K562 (cell line): ENCODE measurements at regions not wholly inside any gene's neighbourhood (a gene's known extent, or its start where the extent isn't known, plus 50 kb on each side); places are given as distances from the start of the nearest gene placed in this dataset.

ENCODE experiments used
- EP400 ChIP-seq: fragments of 450-650 bp; IDR thresholded peaks from 2 replicates; pipeline ENCODE4 v1.6.1; 2017; ENCODE audit warnings: antibody characterized with exemption, mild to moderate bottlenecking, moderate library complexity
- NR2C2 ChIP-seq, 2 experiments: fragments of 200-800 bp in 1 of 2; sonication (Bioruptor generic) in 1 of 2; sonication (generic) in 1 of 2; formaldehyde crosslinking in 1 of 2; IDR thresholded peaks; 2 replicates each; pipeline versions ENCODE4 v1.6.1 to v1.8.0; 2016 to 2022; ENCODE audit warnings: mild to moderate bottlenecking in 1 of 2, missing compliant biosample characterization in 1 of 2, missing genetic modification characterization in 1 of 2, missing genetic modification reagents in 1 of 2
- TF ChIP-seq, protein P1 (sequence below): fragments of 450-650 bp; IDR thresholded peaks from one replicate; pipeline ENCODE4 v1.6.1; 2018; ENCODE audit warnings: mild to moderate bottlenecking, moderate library complexity; ENCODE audit not compliant: partially characterized antibody
- TF ChIP-seq, protein P2 (sequence below), 3 experiments: IDR thresholded peaks in 2 of 3; conservative IDR thresholded peaks in 1 of 3; 2 replicates each; pipeline ENCODE4 v1.5.1; 2011 to 2012; ENCODE audit warnings: low read length in 3 of 3, mild to moderate bottlenecking in 3 of 3, control low read depth in 2 of 3, improper control_type of control experiment in 1 of 3, inconsistent platforms in 1 of 3, low read depth in 1 of 3, mixed read lengths in 1 of 3, moderate library complexity in 1 of 3; ENCODE audit not compliant: insufficient read depth in 2 of 3
- TF ChIP-seq, protein P3 (sequence below): fragments of 450-650 bp; IDR thresholded peaks from 2 replicates; pipeline ENCODE4 v1.6.1; 2017; ENCODE audit warnings: antibody characterized with exemption, mild to moderate bottlenecking

DNA sequence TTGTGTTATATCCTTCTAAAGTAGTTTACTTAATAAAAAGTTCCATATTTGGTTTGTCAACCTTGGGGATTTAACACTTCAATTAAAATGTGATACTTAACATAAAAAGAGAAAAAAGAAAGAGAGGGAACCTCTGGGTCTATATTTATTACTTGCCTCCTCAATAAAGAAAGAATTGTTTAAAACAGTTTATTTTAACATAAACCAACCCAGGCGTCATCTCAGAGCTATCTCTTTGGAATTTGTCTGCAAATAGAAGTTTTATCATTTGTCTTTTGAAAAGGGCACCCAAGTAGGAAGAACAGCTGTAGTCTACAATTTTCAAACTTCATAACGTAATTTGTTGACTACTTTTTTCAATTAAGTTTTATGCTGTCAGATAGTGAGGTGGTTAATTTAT is 364.1 kb downstream of the KCNJ2 start (continued):
- TF ChIP-seq, protein P1, sequence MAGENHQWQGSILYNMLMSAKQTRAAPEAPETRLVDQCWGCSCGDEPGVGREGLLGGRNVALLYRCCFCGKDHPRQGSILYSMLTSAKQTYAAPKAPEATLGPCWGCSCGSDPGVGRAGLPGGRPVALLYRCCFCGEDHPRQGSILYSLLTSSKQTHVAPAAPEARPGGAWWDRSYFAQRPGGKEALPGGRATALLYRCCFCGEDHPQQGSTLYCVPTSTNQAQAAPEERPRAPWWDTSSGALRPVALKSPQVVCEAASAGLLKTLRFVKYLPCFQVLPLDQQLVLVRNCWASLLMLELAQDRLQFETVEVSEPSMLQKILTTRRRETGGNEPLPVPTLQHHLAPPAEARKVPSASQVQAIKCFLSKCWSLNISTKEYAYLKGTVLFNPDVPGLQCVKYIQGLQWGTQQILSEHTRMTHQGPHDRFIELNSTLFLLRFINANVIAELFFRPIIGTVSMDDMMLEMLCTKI, result no peak
- TF ChIP-seq, protein P2, sequence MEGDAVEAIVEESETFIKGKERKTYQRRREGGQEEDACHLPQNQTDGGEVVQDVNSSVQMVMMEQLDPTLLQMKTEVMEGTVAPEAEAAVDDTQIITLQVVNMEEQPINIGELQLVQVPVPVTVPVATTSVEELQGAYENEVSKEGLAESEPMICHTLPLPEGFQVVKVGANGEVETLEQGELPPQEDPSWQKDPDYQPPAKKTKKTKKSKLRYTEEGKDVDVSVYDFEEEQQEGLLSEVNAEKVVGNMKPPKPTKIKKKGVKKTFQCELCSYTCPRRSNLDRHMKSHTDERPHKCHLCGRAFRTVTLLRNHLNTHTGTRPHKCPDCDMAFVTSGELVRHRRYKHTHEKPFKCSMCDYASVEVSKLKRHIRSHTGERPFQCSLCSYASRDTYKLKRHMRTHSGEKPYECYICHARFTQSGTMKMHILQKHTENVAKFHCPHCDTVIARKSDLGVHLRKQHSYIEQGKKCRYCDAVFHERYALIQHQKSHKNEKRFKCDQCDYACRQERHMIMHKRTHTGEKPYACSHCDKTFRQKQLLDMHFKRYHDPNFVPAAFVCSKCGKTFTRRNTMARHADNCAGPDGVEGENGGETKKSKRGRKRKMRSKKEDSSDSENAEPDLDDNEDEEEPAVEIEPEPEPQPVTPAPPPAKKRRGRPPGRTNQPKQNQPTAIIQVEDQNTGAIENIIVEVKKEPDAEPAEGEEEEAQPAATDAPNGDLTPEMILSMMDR (IDR thresholded peaks at IDR 0.05 in 2 of 3, conservative IDR thresholded peaks at IDR 0.05 in 1 of 3; ENCODE audit: insufficient read depth in 2 of 3, low read depth in 1 of 3, low read length in 3 of 3), result no peak
- TF ChIP-seq, protein P3, sequence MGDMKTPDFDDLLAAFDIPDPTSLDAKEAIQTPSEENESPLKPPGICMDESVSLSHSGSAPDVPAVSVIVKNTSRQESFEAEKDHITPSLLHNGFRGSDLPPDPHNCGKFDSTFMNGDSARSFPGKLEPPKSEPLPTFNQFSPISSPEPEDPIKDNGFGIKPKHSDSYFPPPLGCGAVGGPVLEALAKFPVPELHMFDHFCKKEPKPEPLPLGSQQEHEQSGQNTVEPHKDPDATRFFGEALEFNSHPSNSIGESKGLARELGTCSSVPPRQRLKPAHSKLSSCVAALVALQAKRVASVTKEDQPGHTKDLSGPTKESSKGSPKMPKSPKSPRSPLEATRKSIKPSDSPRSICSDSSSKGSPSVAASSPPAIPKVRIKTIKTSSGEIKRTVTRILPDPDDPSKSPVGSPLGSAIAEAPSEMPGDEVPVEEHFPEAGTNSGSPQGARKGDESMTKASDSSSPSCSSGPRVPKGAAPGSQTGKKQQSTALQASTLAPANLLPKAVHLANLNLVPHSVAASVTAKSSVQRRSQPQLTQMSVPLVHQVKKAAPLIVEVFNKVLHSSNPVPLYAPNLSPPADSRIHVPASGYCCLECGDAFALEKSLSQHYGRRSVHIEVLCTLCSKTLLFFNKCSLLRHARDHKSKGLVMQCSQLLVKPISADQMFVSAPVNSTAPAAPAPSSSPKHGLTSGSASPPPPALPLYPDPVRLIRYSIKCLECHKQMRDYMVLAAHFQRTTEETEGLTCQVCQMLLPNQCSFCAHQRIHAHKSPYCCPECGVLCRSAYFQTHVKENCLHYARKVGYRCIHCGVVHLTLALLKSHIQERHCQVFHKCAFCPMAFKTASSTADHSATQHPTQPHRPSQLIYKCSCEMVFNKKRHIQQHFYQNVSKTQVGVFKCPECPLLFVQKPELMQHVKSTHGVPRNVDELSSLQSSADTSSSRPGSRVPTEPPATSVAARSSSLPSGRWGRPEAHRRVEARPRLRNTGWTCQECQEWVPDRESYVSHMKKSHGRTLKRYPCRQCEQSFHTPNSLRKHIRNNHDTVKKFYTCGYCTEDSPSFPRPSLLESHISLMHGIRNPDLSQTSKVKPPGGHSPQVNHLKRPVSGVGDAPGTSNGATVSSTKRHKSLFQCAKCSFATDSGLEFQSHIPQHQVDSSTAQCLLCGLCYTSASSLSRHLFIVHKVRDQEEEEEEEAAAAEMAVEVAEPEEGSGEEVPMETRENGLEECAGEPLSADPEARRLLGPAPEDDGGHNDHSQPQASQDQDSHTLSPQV, result no peak
- TF ChIP-seq NR2C2 (CRISPR knock-in tag; IDR thresholded peaks at IDR 0.05), result no peak
- TF ChIP-seq NR2C2 (tag; IDR thresholded peaks at IDR 0.05), result no peak
- no peak for TF ChIP-seq EP400
